H9 (cell line): ENCODE measurements at regions not wholly inside any gene's neighbourhood (a gene's known extent, or its start where the extent isn't known, plus 50 kb on each side); places are given as distances from the start of the nearest gene placed in this dataset.

Experiments used
- DNase-seq: peaks from one replicate; pipeline ENCODE4 v3.0.0-alpha.2; 2017
- H2AFZ ChIP-seq: one replicate; pipeline ENCODE4 v1.6.1; 2013; ENCODE audit warnings: mild to moderate bottlenecking, low read length, control low read depth, moderate library complexity
- H2AK5ac ChIP-seq: 2 replicates; pipeline ENCODE4 v1.6.1; 2013; ENCODE audit warnings: low read length, control low read depth, mixed read lengths; ENCODE audit not compliant: insufficient read length
- H2BK120ac ChIP-seq: one replicate; pipeline ENCODE4 v1.6.1; 2013; ENCODE audit warnings: low read depth, mild to moderate bottlenecking, low read length, control low read depth, inconsistent platforms; ENCODE audit not compliant: poor library complexity, severe bottlenecking
- H2BK12ac ChIP-seq: 2 replicates; pipeline ENCODE4 v1.6.1; 2013; ENCODE audit warnings: low read length, control low read depth, mixed read lengths, low read depth; ENCODE audit not compliant: insufficient read length
- H2BK15ac ChIP-seq: 2 replicates; pipeline ENCODE4 v1.6.1; 2013; ENCODE audit warnings: low read depth, low read length, control low read depth
- H2BK20ac ChIP-seq: one replicate; pipeline ENCODE4 v1.6.1; 2013; ENCODE audit warnings: low read depth, mild to moderate bottlenecking, low read length, control low read depth, inconsistent platforms; ENCODE audit not compliant: poor library complexity, severe bottlenecking
- H2BK5ac ChIP-seq: 2 replicates; pipeline ENCODE4 v1.6.1; 2013; ENCODE audit warnings: low read length, control low read depth, mixed read lengths; ENCODE audit not compliant: insufficient read length
- H3K14ac ChIP-seq: 2 replicates; pipeline ENCODE4 v1.6.1; 2013; ENCODE audit warnings: low read length, control low read depth; ENCODE audit not compliant: insufficient read depth
- H3K18ac ChIP-seq: 2 replicates; pipeline ENCODE4 v1.6.1; 2013; ENCODE audit warnings: low read depth, mild to moderate bottlenecking, mixed read lengths, low read length, control low read depth; ENCODE audit not compliant: insufficient read length
- H3K23ac ChIP-seq: 2 replicates; pipeline ENCODE4 v1.6.1; 2013; ENCODE audit warnings: low read length, control low read depth, mixed read lengths, low read depth; ENCODE audit not compliant: insufficient read length
- H3K23me2 ChIP-seq: 2 replicates; pipeline ENCODE4 v1.6.1; 2013; ENCODE audit warnings: low read depth, mild to moderate bottlenecking, mixed read lengths, low read length, control low read depth; ENCODE audit not compliant: insufficient read length, poor library complexity, severe bottlenecking
- H3K27ac ChIP-seq: 2 replicates; pipeline ENCODE4 v1.5.1; 2013; ENCODE audit warnings: low read length, control low read depth, mixed read lengths, low read depth; ENCODE audit not compliant: insufficient read length
- H3K27me3 ChIP-seq: 2 replicates; pipeline ENCODE4 v1.6.1; 2013; ENCODE audit warnings: low read length, control low read depth, inconsistent platforms; ENCODE audit not compliant: insufficient read depth
- H3K4ac ChIP-seq: 2 replicates; pipeline ENCODE4 v1.6.1; 2013; ENCODE audit warnings: low read depth, mild to moderate bottlenecking, control low read depth, inconsistent platforms, low read length, moderate library complexity
- H3K4me1 ChIP-seq: 2 replicates; pipeline ENCODE4 v1.6.1; 2013; ENCODE audit warnings: low read length, control low read depth, inconsistent platforms; ENCODE audit not compliant: insufficient read depth
- H3K4me2 ChIP-seq: 2 replicates; pipeline ENCODE4 v1.6.1; 2013; ENCODE audit warnings: low read length, control low read depth, mixed read lengths; ENCODE audit not compliant: insufficient read length, insufficient read depth
- H3K56ac ChIP-seq: 2 replicates; pipeline ENCODE4 v1.6.1; 2013; ENCODE audit warnings: low read depth, mild to moderate bottlenecking, mixed read lengths, low read length, control low read depth; ENCODE audit not compliant: insufficient read length
- H3K79me1 ChIP-seq: 2 replicates; pipeline ENCODE4 v1.6.1; 2013; ENCODE audit warnings: low read depth, mild to moderate bottlenecking, moderate library complexity, low read length, control low read depth, inconsistent platforms; ENCODE audit not compliant: insufficient read depth, poor library complexity, severe bottlenecking
- H3K79me2 ChIP-seq: 2 replicates; pipeline ENCODE4 v1.6.1; 2013; ENCODE audit warnings: low read length, control low read depth, inconsistent platforms; ENCODE audit not compliant: insufficient read depth
- H3K9ac ChIP-seq: 2 replicates; pipeline ENCODE4 v1.6.1; 2013; ENCODE audit warnings: low read length, control low read depth, mixed read lengths; ENCODE audit not compliant: insufficient read length; ENCODE audit errors: extremely low read depth
- H3K9me3 ChIP-seq: one replicate; pipeline ENCODE4 v1.6.1; 2013; ENCODE audit warnings: low read depth, low read length, inconsistent platforms; ENCODE audit not compliant: control insufficient read depth
- H3T11ph ChIP-seq: one replicate; pipeline ENCODE4 v1.6.1; 2013; ENCODE audit warnings: mild to moderate bottlenecking, low read length, control low read depth, inconsistent platforms
- H4K20me1 ChIP-seq: one replicate; pipeline ENCODE4 v1.6.1; 2013; ENCODE audit not compliant: control insufficient read depth, insufficient read length, insufficient read depth
- H4K5ac ChIP-seq: 2 replicates; pipeline ENCODE4 v1.6.1; 2013; ENCODE audit warnings: low read depth, mild to moderate bottlenecking, mixed read lengths, low read length, control low read depth; ENCODE audit not compliant: insufficient read length
- H4K8ac ChIP-seq: replicated peaks from 2 replicates; pipeline ENCODE4 v1.6.1; 2013; ENCODE audit warnings: low read length, control low read depth, mixed read lengths, low read depth; ENCODE audit not compliant: insufficient read length
- H4K91ac ChIP-seq: 2 replicates; pipeline ENCODE4 v1.6.1; 2013; ENCODE audit warnings: low read depth, mild to moderate bottlenecking, moderate library complexity, mixed read lengths, low read length, control low read depth; ENCODE audit not compliant: insufficient read length
- H3K27ac Mint-ChIP-seq, 3 experiments: 2 replicates in 2 of 3; 3 replicates in 1 of 3; pipeline ENCODE4 v1.8.0; 2020 to 2021; ENCODE audit warnings: mixed read lengths in 3 of 3, mild to moderate bottlenecking in 1 of 3, moderate library complexity in 1 of 3
- H3K27me3 Mint-ChIP-seq: 2 replicates; pipeline ENCODE4 v1.8.0; 2021; ENCODE audit warnings: low read depth, mild to moderate bottlenecking, moderate library complexity, mixed read lengths
- H3K36me3 Mint-ChIP-seq, 3 experiments: 2 replicates in 2 of 3; 3 replicates in 1 of 3; pipeline ENCODE4 v1.8.0; 2020 to 2021; ENCODE audit warnings: low read depth in 3 of 3, mixed read lengths in 3 of 3; ENCODE audit not compliant: insufficient read depth in 1 of 3
- H3K4me1 Mint-ChIP-seq, 2 experiments: 2 replicates each; pipeline ENCODE4 v1.8.0; 2020; ENCODE audit warnings: mixed read lengths in 2 of 2
- H3K4me3 Mint-ChIP-seq, 2 experiments: 2 replicates in 1 of 2; 3 replicates in 1 of 2; pipeline ENCODE4 v1.8.0; 2020 to 2021; ENCODE audit warnings: mild to moderate bottlenecking in 2 of 2, mixed read lengths in 2 of 2, moderate library complexity in 1 of 2
- H3K9me3 Mint-ChIP-seq, 2 experiments: 2 replicates in 1 of 2; 3 replicates in 1 of 2; pipeline ENCODE4 v1.8.0; 2020; ENCODE audit warnings: mild to moderate bottlenecking in 2 of 2, mixed read lengths in 2 of 2, moderate library complexity in 1 of 2
- CTCF ChIP-seq: fragments of 200-600 bp; sonication (generic); conservative IDR thresholded peaks from 3 replicates; pipeline ENCODE4 v1.8.0; 2021; ENCODE audit warnings: antibody characterized with exemption, mild to moderate bottlenecking
- WGBS: extraction: QIAGEN DNeasy Blood & Tissue Kit; methylation state at CpG from one replicate; pipeline ENCODE4 v1.1.7; 2013; ENCODE audit warnings: missing lambda C conversion rate, low lambda C conversion rate, mixed read lengths; ENCODE audit not compliant: insufficient read length; ENCODE audit errors: extremely low coverage; 5-methylcytosine and 5-hydroxymethylcytosine counted together

GRCh38 chr5:57662991-57663390 is 180.4 kb upstream of the ACTBL2 start:
- Histone ChIP-seq H3K18ac (no peak overlapping the region), H3K27me3 (no peaks in the 10 kb centered on the region), H4K91ac (no peak overlapping the region), H2BK120ac (no peak overlapping the region), H3K14ac (no peak overlapping the region), H3T11ph (no peak overlapping the region), H3K79me1 (no peaks in the 10 kb centered on the region), H2BK5ac (no peak overlapping the region), H4K8ac (no peak overlapping the region), H2AK5ac (no peak overlapping the region), H3K27ac (no peak overlapping the region), H4K5ac (no peak overlapping the region), H3K4me2 (no peak overlapping the region), H3K23me2 (no peaks in the 10 kb centered on the region), H3K4me1 (no peaks in the 10 kb centered on the region), H3K4ac (no peak overlapping the region), H3K79me2 (no peaks in the 10 kb centered on the region), H3K9ac (no peak overlapping the region), H3K9me3 (no peaks in the 10 kb centered on the region), H2BK12ac (no peak overlapping the region), H2AFZ (no peak overlapping the region), H2BK20ac (no peak overlapping the region), H2BK15ac (no peak overlapping the region), H4K20me1 (no peaks in the 10 kb centered on the region), H3K56ac (no peak overlapping the region), H3K23ac (no peak overlapping the region)
- no peaks in the 10 kb centered on the region for H3K36me3 Mint-ChIP-seq
- H3K9me3 Mint-ChIP-seq = no peaks in the 10 kb centered on the region; a peak in 1 of 5 replicates
- no peak for DNase-seq
- peaks cover 1% of the 10 kb centered on the region; the same call in 1 of the 2 replicates for H3K27me3 Mint-ChIP-seq
- peaks cover 4 to 5% of the 10 kb centered on the region in 2 experiments for H3K4me1 Mint-ChIP-seq
- WGBS = no CpG with 5 or more reads among the region's 4 CpGs
- H3K27ac Mint-ChIP-seq = no peak overlapping the region
- H3K4me3 Mint-ChIP-seq = no peak overlapping the region
- TF ChIP-seq CTCF = no peak
